Loucy (cell line): ENCODE measurements at regions not wholly inside any gene's neighbourhood (a gene's known extent, or its start where the extent isn't known, plus 50 kb on each side); places are given as distances from the start of the nearest gene placed in this dataset.

Experiments used
- H2AFZ ChIP-seq: fragments of 200-600 bp; sonication (generic); 2 replicates; pipeline ENCODE4 v1.6.0; 2016; ENCODE audit warnings: antibody characterized with exemption, mild to moderate bottlenecking, low read length, moderate library complexity
- H3F3A ChIP-seq: fragments of 200-600 bp; 2 replicates; pipeline ENCODE4 v1.6.0; 2016; ENCODE audit warnings: antibody characterized with exemption, low read depth, mild to moderate bottlenecking
- H3K27me3 ChIP-seq: fragments of 200-600 bp; sonication (generic); 2 replicates; pipeline ENCODE4 v1.6.1; 2014; ENCODE audit warnings: low read length, mild to moderate bottlenecking; ENCODE audit not compliant: insufficient read depth, poor library complexity, severe bottlenecking
- H3K36me3 ChIP-seq: fragments of 200-600 bp; sonication (generic); 2 replicates; pipeline ENCODE4 v1.6.1; 2016; ENCODE audit warnings: low read length; ENCODE audit not compliant: insufficient read depth
- H3K4me1 ChIP-seq: fragments of 200-600 bp; sonication (generic); 2 replicates; pipeline ENCODE4 v1.5.1; 2014; ENCODE audit warnings: low read length, mild to moderate bottlenecking; ENCODE audit not compliant: insufficient read depth, poor library complexity, severe bottlenecking
- H3K4me2 ChIP-seq: fragments of 200-600 bp; sonication (generic); 2 replicates; pipeline ENCODE4 v1.6.0; 2014; ENCODE audit warnings: antibody characterized with exemption, low read length, low read depth, mild to moderate bottlenecking; ENCODE audit not compliant: poor library complexity, severe bottlenecking
- H3K4me3 ChIP-seq: fragments of 200-600 bp; sonication (generic); 2 replicates; pipeline ENCODE4 v1.5.1; 2014; ENCODE audit warnings: low read length, mild to moderate bottlenecking, mixed read lengths; ENCODE audit not compliant: poor library complexity, severe bottlenecking
- H3K79me2 ChIP-seq: fragments of 200-600 bp; sonication (generic); 2 replicates; pipeline ENCODE4 v1.6.1; 2014; ENCODE audit warnings: low read length; ENCODE audit not compliant: insufficient read depth
- H3K9ac ChIP-seq: fragments of 200-600 bp; sonication (generic); 2 replicates; pipeline ENCODE4 v1.6.0; 2014; ENCODE audit warnings: mild to moderate bottlenecking, low read depth, low read length, moderate library complexity; ENCODE audit not compliant: poor library complexity, severe bottlenecking
- H3K9me2 ChIP-seq: fragments of 200-600 bp; sonication (generic); replicated peaks from 2 replicates; pipeline ENCODE4 v1.6.1; 2016; ENCODE audit warnings: low read depth, low read length, mixed read lengths
- H3K9me3 ChIP-seq: fragments of 200-600 bp; sonication (generic); 2 replicates; pipeline ENCODE4 v1.6.1; 2014; ENCODE audit warnings: mild to moderate bottlenecking, antibody characterized with exemption, low read length, low read depth; ENCODE audit not compliant: insufficient read depth
- H4K20me1 ChIP-seq: fragments of 200-600 bp; sonication (generic); 2 replicates; pipeline ENCODE4 v1.6.0; 2014; ENCODE audit warnings: antibody characterized with exemption, low read length, mild to moderate bottlenecking; ENCODE audit not compliant: insufficient read depth, poor library complexity, severe bottlenecking
- CTCF ChIP-seq: fragments of 200-600 bp; sonication (generic); conservative IDR thresholded peaks from 2 replicates; pipeline ENCODE4 v1.5.1; 2014; ENCODE audit warnings: mild to moderate bottlenecking, antibody characterized with exemption, low read length
- EZH2phosphoT487 ChIP-seq: fragments of 200-600 bp; IDR thresholded peaks from 2 replicates; pipeline ENCODE4 v1.6.1; 2018; ENCODE audit warnings: antibody characterized with exemption, mild to moderate bottlenecking, moderate library complexity, borderline replicate concordance

- no peaks in the 10 kb centered on the region for H3K36me3 ChIP-seq
- H3K79me2 ChIP-seq: no peaks in the 10 kb centered on the region
- no peaks in the 10 kb centered on the region for H3K4me1 ChIP-seq
- no peaks in the 10 kb centered on the region for H3K27me3 ChIP-seq
- H4K20me1 ChIP-seq: no peaks in the 10 kb centered on the region
- no peaks in the 10 kb centered on the region for H3K9me3 ChIP-seq
- TF ChIP-seq EZH2phosphoT487 (no peak), CTCF (no peak)
- H2AFZ ChIP-seq: no peak overlapping the region
- no peak overlapping the region for H3K4me2 ChIP-seq
- H3K9ac ChIP-seq: no peak overlapping the region
- H3F3A ChIP-seq: no peaks in the 10 kb centered on the region
- H3K9me2 ChIP-seq: no peaks in the 10 kb centered on the region
- no peak overlapping the region for H3K4me3 ChIP-seq
Observed at GRCh38 chr6:143575901-143576426, 64.4 kb upstream of the FUCA2 start.

GRCh38 chr6:143575440-143575839 lies 63.9 kb upstream of the FUCA2 start:
- Histone ChIP-seq H3K4me1 (no peaks in the 10 kb centered on the region), H3F3A (no peaks in the 10 kb centered on the region), H3K9ac (no peak overlapping the region), H3K79me2 (0 out of 2 replicates have a peak, but pooled peaks cover 2% of the 10 kb centered on the region), H3K4me2 (no peak overlapping the region), H3K4me3 (no peak overlapping the region), H2AFZ (no peak overlapping the region), H3K9me3 (no peaks in the 10 kb centered on the region), H3K9me2 (no peaks in the 10 kb centered on the region), H3K27me3 (no peaks in the 10 kb centered on the region), H4K20me1 (no peaks in the 10 kb centered on the region), H3K36me3 (no peaks in the 10 kb centered on the region)
- TF ChIP-seq EZH2phosphoT487 (no peak), CTCF (peak; percentile 95)

DNA sequence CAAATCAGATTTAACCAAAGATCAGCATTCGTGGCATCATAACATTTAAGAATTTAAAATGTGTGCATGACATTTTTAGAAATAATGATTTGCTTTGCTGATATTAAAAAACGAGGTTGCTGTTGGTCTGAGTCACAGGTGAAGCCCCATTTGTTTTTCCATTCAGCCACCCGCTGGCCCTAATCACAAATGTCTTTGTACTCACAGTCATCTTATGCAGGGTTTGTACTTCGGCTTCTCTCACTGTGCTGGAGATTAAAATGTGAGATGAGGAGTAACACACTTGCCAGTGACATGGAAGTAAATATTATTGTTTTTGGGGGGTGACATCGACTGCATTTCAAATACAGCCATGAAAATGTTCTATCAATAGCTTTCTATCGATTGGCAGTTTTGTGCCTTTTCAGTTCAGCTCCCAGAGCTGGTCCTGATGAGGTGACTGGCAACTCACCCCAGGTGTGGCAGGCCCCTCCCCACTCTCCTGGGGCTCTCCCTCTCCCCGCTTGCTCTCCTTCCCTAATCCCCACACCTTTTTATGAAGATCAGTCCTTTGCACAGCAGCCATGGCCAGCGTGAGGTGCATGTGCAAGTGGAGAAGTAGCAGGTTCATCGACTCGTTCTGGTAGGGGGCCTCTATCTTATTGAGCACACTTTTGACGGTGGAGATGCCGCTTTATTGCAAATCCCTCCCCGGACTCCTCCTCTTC lies 58.8 kb upstream of the FUCA2 start:
- Histone ChIP-seq H3K9ac (no peak overlapping the region), H3K27me3 (no peaks in the 10 kb centered on the region), H2AFZ (no peak overlapping the region), H3K36me3 (no peaks in the 10 kb centered on the region), H3K79me2 (peaks cover 9% of the 10 kb centered on the region; the same call in 1 of the 2 replicates), H3F3A (no peaks in the 10 kb centered on the region), H3K4me3 (no peak overlapping the region), H3K4me1 (no peaks in the 10 kb centered on the region), H3K4me2 (no peak overlapping the region), H3K9me3 (no peaks in the 10 kb centered on the region), H3K9me2 (no peaks in the 10 kb centered on the region), H4K20me1 (no peaks in the 10 kb centered on the region)
- TF ChIP-seq CTCF (no peak), EZH2phosphoT487 (no peak)
